Endodermal cell (in vitro differentiated cells): ENCODE measurements at regions not wholly inside any gene's neighbourhood (a gene's known extent, or its start where the extent isn't known, plus 50 kb on each side); places are given as distances from the start of the nearest gene placed in this dataset.

ENCODE experiments used
- DNase-seq: peaks from one replicate; pipeline ENCODE4 v3.0.0-alpha.2; 2017
- H3K27ac ChIP-seq: 2 replicates; pipeline ENCODE4 v1.5.1; 2013; ENCODE audit warnings: mild to moderate bottlenecking, low read depth, low read length, moderate library complexity
- H3K27me3 ChIP-seq: 2 replicates; pipeline ENCODE4 v1.6.1; 2013; ENCODE audit warnings: mild to moderate bottlenecking, low read length, moderate library complexity; ENCODE audit not compliant: insufficient read depth, control insufficient read depth, poor library complexity, severe bottlenecking
- H3K36me3 ChIP-seq: 2 replicates; pipeline ENCODE4 v1.7.0; 2013; ENCODE audit warnings: mild to moderate bottlenecking, low read length, moderate library complexity; ENCODE audit not compliant: control insufficient read depth, insufficient read depth
- H3K4me1 ChIP-seq: one replicate; pipeline ENCODE4 v1.7.0; 2013; ENCODE audit warnings: low read length; ENCODE audit not compliant: control insufficient read depth, insufficient read depth
- H3K4me3 ChIP-seq: 2 replicates; pipeline ENCODE4 v1.5.1; 2013; ENCODE audit warnings: mild to moderate bottlenecking, low read length, moderate library complexity
- H3K9ac ChIP-seq: 2 replicates; pipeline ENCODE4 v1.6.1; 2013; ENCODE audit warnings: mild to moderate bottlenecking, low read length, moderate library complexity; ENCODE audit not compliant: poor library complexity, severe bottlenecking; ENCODE audit errors: extremely low read depth
- H3K9me3 ChIP-seq: 2 replicates; pipeline ENCODE4 v1.6.1; 2013; ENCODE audit warnings: mild to moderate bottlenecking, low read length, moderate library complexity; ENCODE audit not compliant: control insufficient read depth
- H3K27ac Mint-ChIP-seq: 2 replicates; pipeline ENCODE4 v1.8.0; 2020; ENCODE audit warnings: mixed read lengths
- H3K27me3 Mint-ChIP-seq: 2 replicates; pipeline ENCODE4 v1.8.0; 2021; ENCODE audit warnings: mild to moderate bottlenecking, mixed read lengths; ENCODE audit not compliant: insufficient read depth
- H3K36me3 Mint-ChIP-seq: 2 replicates; pipeline ENCODE4 v1.8.0; 2020; ENCODE audit warnings: low read depth, mixed read lengths
- H3K4me1 Mint-ChIP-seq: 2 replicates; pipeline ENCODE4 v1.8.0; 2020; ENCODE audit warnings: mixed read lengths
- H3K4me3 Mint-ChIP-seq: 2 replicates; pipeline ENCODE4 v1.8.0; 2020; ENCODE audit warnings: mild to moderate bottlenecking, moderate library complexity, mixed read lengths
- H3K9me3 Mint-ChIP-seq: 2 replicates; pipeline ENCODE4 v1.8.0; 2020; ENCODE audit warnings: mild to moderate bottlenecking, mixed read lengths
- CTCF ChIP-seq: fragments of 200-600 bp; sonication (generic); conservative IDR thresholded peaks from 2 replicates; pipeline ENCODE4 v1.5.0; 2021; ENCODE audit warnings: antibody characterized with exemption, mild to moderate bottlenecking
- WGBS, 2 experiments: methylation state at CpG; one replicate each; pipeline versions ENCODE4 v1.1.5 to v1.1.7; 2013; ENCODE audit warnings: missing lambda C conversion rate in 2 of 2, mixed read lengths in 1 of 2; ENCODE audit not compliant: insufficient coverage in 1 of 2, insufficient read length in 1 of 2; 5-methylcytosine and 5-hydroxymethylcytosine counted together

DNA sequence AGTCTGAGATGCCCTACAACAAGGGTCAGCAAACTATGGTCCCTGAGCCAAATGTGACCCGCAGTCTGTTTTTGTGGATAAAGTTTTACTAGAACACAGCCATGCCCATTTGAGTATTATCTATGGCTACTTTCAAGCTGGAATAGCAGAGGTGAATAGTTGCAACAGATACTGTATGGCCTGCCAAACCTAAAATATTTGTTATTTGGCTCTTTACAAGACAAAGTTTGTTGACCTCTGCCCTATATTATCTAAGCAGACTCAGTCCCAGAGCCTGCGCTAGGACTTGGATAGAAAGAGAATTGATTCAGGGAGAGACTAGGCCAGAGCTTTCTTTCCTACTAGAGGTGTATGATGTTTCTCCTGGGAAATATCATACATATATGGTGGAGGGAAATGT, 81.7 kb upstream of the NMNAT3 start:
- Histone ChIP-seq H3K27ac (peak overlapping the region; percentile 29), H3K4me1 (no peaks in the 10 kb centered on the region), H3K9me3 (no peaks in the 10 kb centered on the region), H3K27me3 (no peaks in the 10 kb centered on the region), H3K9ac (no peak overlapping the region), H3K4me3 (no peak overlapping the region), H3K36me3 (no peaks in the 10 kb centered on the region)
- no peak overlapping the region for H3K4me3 Mint-ChIP-seq
- H3K36me3 Mint-ChIP-seq, result no peaks in the 10 kb centered on the region
- TF ChIP-seq CTCF, result no peak
- H3K9me3 Mint-ChIP-seq, result no peaks in the 10 kb centered on the region
- 74 to 100% methylated on average over 1 to 2 of the region's 2 CpGs for WGBS, 2 experiments
- no peak overlapping the region for H3K27ac Mint-ChIP-seq
- no peak for DNase-seq
- no peaks in the 10 kb centered on the region for H3K27me3 Mint-ChIP-seq
- H3K4me1 Mint-ChIP-seq, result peaks cover 5% of the 10 kb centered on the region

- no peak overlapping the region for H3K27ac Mint-ChIP-seq
- no peaks in the 10 kb centered on the region for H3K27me3 Mint-ChIP-seq
These were observed 81.0 kb upstream of the NMNAT3 start for GRCh38 chr3:139758654-139759291.

GRCh38 chr3:139757448-139758030, 79.8 kb upstream of the NMNAT3 start:
- Histone ChIP-seq H3K9me3 (no peaks in the 10 kb centered on the region), H3K9ac (no peak overlapping the region), H3K36me3 (no peaks in the 10 kb centered on the region), H3K4me1 (no peaks in the 10 kb centered on the region), H3K27ac (no peak overlapping the region), H3K4me3 (no peak overlapping the region), H3K27me3 (no peaks in the 10 kb centered on the region)
- H3K36me3 Mint-ChIP-seq, result no peaks in the 10 kb centered on the region
- TF ChIP-seq CTCF, result no peak
- no peaks in the 10 kb centered on the region for H3K27me3 Mint-ChIP-seq
- no peak overlapping the region for H3K27ac Mint-ChIP-seq
- no peak overlapping the region for H3K4me3 Mint-ChIP-seq
- DNase-seq, result peak; percentile 20
- peaks cover 5% of the 10 kb centered on the region for H3K4me1 Mint-ChIP-seq
- no peaks in the 10 kb centered on the region for H3K9me3 Mint-ChIP-seq

More at GRCh38 chr3:139758654-139759291, 81.0 kb upstream of the NMNAT3 start:
- no peaks in the 10 kb centered on the region for H3K9me3 Mint-ChIP-seq
- no peak overlapping the region for H3K9ac ChIP-seq
- no peaks in the 10 kb centered on the region for H3K36me3 Mint-ChIP-seq
- no peaks in the 10 kb centered on the region for H3K4me1 ChIP-seq
- H3K4me3 ChIP-seq, result no peak overlapping the region
- peak overlapping the region; percentile 29 for H3K27ac ChIP-seq
- H3K27me3 ChIP-seq, result no peaks in the 10 kb centered on the region
- H3K4me1 Mint-ChIP-seq, result peaks cover 5% of the 10 kb centered on the region
- DNase-seq, result peak; percentile 66
- TF ChIP-seq CTCF, result no peak
- H3K36me3 ChIP-seq, result no peaks in the 10 kb centered on the region
- H3K4me3 Mint-ChIP-seq, result no peak overlapping the region
- no peaks in the 10 kb centered on the region for H3K9me3 ChIP-seq
- 70 to 74% methylated on average over 4 to 5 of the region's 5 CpGs for WGBS, 2 experiments
